Globus pallidus (tissue), 1 donor: ENCODE measurements at regions not wholly inside any gene's neighbourhood (a gene's known extent, or its start where the extent isn't known, plus 50 kb on each side); places are given as distances from the start of the nearest gene placed in this dataset.
A peak's percentile ranks its signal among the peaks of the same experiment; 100 is the strongest.

ENCODE experiments used
- DNase-seq: peaks from one replicate; pipeline ENCODE4 v3.0.0-alpha.2; 2015; ENCODE audit warnings: low spot score

GRCh38 chr6:1515280-1515679, 94.4 kb upstream of the FOXC1 start:
- no peak for DNase-seq

DNA sequence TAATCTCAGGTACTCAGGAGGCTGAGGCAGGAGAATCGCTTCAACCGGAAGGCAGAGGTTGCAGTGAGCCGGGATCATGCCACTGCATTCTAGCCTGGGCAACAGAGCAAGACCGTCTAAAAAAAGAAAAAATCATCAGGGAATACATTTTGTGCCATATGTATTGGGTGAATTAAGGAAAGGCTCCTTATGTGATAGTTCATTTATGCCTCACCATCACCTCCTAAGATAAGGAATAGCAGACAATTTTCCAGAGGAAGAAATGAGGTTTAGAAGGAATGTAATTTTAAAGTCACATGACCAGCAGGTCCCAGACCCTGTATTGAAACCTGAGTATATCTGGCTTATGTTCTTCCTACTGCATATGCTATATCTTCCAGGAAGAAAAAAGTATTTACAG, 93.9 kb upstream of the FOXC1 start:
- no peak for DNase-seq

DNA sequence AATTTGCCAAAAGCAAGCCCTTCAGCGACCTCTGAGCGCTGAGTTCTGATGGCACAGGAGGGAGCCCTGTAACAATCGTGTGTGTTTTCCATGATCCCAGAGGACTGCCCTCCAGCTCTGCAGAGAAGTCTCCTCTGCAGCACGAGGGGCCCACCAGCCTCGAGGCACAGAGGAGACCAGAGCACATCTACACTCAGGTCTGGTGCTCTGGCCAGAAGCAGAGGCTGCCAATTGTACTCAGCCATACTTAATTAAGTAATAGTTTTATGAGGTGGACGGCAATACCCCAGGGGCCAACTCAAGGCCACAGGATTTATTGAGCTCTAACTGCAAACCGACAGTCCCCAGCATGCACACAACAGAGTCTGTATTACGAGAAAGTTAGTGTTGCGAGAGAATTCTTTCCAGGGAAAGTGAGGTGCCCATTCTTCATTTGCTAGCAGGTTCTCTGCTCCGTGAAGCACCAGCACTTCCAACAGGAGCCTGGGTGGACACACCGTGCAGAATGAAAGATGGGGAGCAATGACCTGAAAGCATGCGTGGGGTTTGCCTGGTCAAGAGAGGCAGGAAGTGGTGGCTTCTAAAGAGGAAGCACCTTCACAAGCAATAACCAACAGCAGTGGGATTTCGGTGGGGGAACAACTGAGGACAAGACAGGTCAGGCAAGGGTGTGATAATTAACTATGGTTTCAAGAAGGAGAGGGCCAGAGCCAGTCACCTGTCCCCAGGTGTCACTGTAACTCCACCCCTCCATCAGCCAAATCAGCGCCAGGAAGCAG, 92.8 kb upstream of the FOXC1 start:
- no peak for DNase-seq

GRCh38 chr6:1518855-1519254, 90.9 kb upstream of the FOXC1 start:
- no peak for DNase-seq

- no peak for DNase-seq
Measured at GRCh38 chr6:1519597-1519996, 90.1 kb upstream of the FOXC1 start.

DNA sequence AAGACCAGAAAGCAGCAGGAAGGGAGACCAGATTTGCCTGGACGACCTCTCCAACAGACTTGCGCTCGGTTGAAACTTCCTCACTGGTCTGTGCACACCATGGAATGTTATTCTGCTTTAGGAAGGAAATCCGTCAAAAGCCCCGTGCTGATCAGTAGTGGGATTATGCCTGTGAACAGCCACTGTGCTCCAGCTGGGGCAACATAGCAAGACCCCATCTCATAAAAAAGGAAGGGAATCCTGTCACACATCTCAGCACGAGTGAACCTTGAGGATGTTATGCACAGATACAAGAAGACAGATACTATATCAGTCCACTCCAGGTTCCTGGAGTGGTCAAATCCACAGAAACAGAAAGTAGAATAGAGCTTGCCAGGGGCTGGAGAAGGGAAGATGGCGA, 86.9 kb upstream of the FOXC1 start:
- no peak for DNase-seq

DNA sequence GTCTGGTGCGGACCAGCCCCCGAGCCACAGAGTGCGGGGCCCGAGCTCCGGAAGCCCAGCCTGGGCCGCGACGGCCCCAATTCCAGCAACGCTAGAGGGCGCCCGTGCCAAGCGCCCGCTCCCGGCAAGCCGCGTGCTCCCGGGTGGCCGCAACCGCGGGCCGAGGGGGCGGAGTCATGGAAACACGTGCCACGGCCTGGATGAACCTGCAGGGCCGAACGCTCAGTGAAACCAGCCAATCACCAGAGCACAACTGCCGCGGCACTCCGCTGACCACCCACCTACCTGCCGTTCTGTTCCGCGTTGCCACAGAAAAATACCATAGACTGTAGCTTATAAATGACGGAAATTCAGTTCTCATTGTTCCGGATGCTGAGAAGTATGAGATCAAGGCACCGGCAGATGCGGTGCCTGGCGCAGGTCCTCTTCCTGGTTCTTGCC, 85.7 kb upstream of the FOXC1 start:
- DNase-seq: peak; percentile 15

DNA sequence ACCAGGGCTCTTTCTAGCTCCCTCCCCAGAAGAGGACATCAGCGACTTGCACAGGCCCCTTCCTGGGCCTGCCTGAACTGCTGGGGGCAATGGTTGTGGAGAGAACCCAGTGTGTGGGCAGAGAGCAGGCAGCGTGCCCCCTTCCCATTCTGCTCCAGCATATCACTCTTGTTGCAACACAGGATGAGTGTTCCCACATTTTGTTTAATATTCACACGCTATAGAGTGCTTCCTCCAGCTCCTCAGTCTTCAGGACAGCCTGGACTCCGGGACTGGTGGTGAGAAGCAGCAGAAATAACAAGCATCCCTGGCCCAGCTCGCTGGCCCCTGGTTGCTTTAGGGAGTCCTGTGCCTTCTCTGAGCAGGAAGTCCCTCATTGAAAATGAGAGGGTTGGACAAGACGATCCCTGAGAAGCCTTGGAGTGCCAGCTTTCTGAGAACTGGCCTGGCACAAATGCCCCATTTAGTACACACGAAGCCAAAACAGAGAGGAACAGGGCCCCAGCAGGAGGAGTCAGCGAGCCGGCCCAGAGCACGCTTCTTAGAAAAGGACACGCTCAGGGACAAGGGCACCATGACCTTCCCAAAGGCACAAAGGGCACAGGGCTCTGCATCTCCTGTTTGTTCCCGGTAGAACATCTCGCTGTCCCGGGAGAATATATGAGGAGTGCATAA, 84.2 kb upstream of the FOXC1 start:
- peak; percentile 56 for DNase-seq

DNA sequence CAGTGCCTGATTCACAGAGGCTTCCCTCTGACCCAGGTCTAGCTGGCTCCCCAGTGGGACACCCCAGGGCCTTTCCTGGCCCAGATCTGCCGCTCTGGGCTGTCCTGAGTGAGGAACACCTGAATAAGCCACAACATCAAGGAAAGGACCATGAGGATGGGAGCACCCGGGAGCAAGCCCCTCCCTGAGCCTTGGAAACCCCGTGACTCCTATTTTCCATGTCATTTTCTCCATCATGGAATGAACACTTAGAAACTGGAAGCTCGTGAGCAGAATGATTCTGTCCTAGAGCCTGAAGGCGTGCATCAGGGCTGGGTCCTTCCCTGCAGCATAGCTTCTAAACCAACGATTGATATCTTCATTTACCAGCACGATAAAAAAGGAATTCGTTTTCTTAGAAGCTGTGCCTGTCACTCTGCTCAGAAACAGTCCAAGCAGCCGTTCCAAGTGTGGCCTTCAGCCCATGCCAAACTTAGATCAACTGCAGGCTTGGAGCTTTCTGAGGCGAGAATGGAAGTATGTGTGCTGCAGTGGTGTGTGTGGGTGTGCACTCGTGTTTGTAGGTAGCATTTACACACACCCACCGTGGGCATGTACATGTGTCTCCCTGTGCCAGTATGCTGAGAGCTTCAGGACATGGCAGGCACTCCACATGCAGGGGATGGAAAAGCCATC, 83.2 kb upstream of the FOXC1 start:
- DNase-seq: peak; percentile 55

- peak; percentile 82 for DNase-seq
Measured at GRCh38 chr6:1527073-1527457, 82.7 kb upstream of the FOXC1 start.

GRCh38 chr6:1535295-1535694, 74.4 kb upstream of the FOXC1 start:
- no peak for DNase-seq

DNA sequence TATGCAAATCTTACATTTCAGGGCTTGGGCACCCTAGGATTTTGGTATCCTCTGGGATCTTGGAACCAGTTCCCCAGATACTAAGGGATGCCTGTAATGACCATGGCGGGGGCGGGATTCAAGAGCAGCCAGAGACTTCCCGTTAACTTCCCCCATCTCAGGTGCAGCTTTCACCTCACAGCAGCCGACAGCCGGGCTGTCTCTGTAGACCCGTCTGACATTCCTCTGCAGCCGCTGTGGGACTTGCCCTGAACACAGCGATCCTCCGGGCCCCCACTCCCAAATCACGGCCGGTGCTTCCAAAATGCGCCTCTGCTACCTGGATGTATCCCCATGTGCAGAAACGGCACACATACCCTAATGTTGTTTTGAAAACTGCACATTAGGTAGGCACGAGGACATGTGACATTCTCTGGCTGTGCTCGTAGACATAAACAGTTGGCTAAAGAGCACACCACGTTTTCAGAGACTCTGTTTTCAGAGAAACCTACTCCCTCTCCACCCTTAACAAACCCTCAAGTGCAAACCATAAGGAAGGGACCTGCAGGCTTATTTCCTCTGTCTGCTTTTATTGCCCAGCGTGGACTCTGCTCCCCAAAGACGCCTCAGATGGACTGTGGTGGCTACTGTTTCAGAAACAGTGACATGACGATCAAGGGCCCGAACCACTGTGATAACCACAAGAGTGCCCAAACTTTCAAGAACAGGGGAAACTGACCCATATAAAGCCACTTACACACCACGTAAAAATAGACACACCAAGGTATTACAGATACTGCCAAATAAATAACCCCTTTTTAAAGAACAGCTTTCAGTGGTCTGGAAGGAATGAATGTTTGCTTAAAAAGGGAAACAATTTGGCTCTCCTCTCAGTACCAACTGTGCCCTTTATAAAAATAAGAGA, 72.9 kb upstream of the FOXC1 start:
- no peak for DNase-seq

DNA sequence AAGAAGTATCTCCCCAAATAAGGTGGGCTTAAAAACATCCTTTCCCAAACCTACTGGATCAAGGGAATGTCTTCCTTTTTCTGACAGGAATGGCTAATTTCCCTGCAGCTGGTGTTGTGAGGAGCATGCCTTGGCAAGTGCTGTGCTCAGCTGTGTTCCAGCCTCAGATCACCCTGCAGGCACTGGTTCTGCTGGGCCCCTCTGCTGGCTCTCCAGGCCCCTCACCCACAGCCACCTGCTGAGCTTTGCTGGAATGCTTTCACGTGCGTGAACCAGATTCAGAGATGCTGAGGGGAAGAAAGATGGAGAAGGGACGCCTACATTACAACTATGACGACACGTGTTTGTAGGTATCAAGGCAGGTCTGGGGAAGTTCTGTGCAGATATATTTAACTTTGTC, 71.3 kb upstream of the FOXC1 start:
- DNase-seq: no peak

DNA sequence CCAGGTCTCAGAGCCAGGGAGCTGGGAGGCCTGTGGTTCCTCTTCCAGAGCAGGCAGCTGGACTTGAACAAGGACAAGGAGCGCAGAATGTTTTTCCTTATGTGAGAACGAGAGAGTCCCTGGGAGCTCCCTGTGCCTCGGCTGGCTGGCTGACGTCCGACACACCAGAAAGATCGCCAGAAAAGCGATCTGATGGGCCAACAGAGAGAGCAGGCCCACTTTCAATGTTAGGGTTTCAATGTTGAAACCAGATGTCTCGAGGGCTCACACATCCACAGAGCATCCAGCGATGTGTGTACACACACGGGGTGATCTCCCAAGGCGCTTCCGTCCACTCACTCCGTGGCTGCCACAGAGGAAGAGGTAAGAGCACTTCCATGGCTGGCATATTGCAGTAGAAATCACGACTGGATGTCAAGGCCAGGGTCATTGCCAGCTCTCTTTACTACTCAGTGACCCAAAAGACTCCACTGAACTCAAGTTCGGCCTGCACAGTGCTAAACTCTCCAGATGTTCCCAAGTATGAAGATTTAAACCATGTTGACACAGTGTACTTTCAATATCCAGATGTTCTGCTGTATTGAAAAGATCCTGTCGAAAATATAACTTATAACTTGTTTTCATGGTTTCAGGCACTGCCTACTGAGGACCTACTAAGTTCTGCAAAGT, 70.8 kb upstream of the FOXC1 start:
- no peak for DNase-seq

DNA sequence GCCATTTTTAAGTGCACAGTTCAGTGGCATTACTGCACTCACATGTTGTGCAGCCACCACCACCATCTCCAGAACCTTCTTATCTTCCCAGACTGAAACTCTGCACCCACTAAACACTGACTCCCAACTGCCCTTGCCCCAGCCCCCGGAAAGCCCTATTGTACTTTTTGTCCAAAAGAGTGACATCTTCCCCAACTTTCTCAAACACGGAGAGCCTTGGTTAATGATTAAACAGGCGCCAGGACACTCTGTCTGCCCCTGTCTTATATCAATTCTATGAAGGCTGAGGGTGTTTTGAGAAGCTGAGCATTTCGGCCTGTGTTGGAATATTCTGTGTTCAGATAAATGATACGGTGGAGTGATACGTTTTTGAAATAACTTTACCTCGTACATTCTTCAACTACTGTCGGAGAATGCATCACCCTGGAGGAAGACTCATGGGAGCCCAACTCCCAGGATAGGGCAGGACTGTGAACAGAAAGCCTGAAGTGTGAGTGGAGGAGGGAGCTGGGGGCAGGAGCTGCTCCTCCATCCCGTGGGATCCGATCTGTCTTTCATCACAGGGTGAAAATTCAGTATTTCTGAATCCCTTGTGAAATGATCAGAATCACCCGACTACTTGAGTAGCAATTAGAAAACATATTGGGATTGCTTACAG, 68.7 kb upstream of the FOXC1 start:
- no peak for DNase-seq

GRCh38 chr6:1542335-1542734, 67.4 kb upstream of the FOXC1 start:
- no peak for DNase-seq

DNA sequence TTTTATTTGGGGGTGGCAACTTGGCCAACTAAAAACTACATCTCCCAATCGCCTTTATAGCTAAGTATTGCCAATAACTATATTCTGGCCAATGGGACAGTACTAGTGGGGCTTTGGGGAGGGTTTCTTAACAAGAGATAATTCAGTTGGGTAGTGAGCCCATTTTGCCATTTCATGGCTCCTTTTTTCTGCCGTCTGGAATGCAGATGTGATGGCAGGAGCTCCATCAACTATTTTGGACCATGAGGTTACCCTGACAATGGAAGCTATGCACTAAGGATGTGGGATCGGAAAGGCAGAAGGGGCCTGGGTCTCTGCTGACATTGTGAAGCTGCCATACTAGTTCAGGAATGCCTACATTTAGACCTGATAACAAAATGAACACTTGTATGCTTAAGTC, 67.0 kb upstream of the FOXC1 start:
- no peak for DNase-seq

DNA sequence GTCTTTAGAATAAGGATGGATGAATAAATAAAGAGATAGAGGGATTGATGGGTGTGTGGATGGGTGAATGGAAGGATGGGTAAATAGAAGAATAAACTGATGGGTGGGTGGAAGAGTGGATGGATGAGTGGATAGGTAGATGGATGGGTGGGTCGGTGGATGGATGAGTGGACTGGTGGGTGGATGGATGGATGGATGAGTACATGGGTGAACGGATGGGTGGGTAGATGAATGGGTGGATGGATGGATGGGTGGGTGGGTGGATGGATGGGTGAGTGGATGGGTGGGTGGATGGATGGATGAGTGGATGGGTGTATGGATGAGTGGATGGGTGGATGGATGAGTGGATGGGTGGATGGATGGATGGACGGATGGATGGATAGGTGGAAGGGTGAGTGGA, 65.7 kb upstream of the FOXC1 start:
- DNase-seq: no peak

DNA sequence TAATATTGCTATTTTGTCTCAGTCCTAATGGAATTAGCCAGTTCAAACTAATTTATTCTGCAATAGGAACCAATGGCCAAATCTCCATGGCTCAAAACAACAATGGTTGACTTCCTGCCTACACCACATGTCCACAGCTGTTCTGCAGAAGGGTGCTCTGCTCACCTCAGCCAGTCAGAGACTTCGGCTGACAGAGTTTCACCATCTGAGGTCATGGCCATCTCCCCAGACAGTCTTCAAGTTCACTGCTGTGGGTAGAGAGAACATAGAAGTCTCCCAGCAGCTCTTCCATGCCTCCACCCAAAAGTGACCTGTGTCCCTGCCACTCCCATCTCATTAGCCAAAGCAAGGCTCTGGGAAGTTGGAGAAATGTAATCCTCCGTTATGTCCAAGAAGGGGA, 65.1 kb upstream of the FOXC1 start:
- DNase-seq: no peak

- DNase-seq: no peak
Measured at GRCh38 chr6:1545654-1546053, 64.1 kb upstream of the FOXC1 start.

DNA sequence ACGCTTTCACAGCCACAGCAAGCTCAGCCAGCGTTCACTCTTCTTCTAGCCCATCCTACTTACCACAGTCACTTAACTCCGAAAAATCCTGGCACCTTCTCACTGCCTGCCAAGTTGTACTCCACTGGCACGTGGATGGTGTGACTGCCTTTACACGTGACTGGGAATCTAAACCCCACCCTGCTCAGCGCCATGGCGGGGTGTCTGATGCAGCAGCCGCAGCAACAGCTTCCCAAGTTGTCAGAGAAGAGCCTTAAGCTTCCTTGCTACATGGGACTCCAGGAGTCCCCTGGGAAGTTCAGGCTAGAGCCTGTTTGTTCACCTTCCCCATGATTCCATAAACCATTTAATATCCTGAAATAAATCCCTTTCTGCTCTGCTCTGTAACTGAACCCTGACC, 61.9 kb upstream of the FOXC1 start:
- DNase-seq: no peak
